Osteocyte (in vitro differentiated cells): ENCODE measurements at regions not wholly inside any gene's neighbourhood (a gene's known extent, or its start where the extent isn't known, plus 50 kb on each side); places are given as distances from the start of the nearest gene placed in this dataset.
"Not testable (repeated sequence)": the region's sequence is repeated elsewhere in the genome, so short reads cannot be mapped to it uniquely, and the experiment has no call there.

Experiments used
- DNase-seq: peaks from one replicate; pipeline ENCODE4 v3.0.0; 2021; ENCODE audit warnings: mixed read lengths; ENCODE audit not compliant: unreplicated experiment; ENCODE audit errors: extremely low spot score
- H3K27ac Mint-ChIP-seq: one replicate; pipeline ENCODE4 v1.8.0; 2021; ENCODE audit warnings: mild to moderate bottlenecking, mixed read lengths; ENCODE audit not compliant: unreplicated experiment
- H3K27me3 Mint-ChIP-seq: one replicate; pipeline ENCODE4 v1.8.0; 2021; ENCODE audit warnings: mixed read lengths; ENCODE audit not compliant: unreplicated experiment
- H3K36me3 Mint-ChIP-seq: one replicate; pipeline ENCODE4 v1.8.0; 2021; ENCODE audit warnings: mixed read lengths; ENCODE audit not compliant: unreplicated experiment
- H3K4me1 Mint-ChIP-seq: one replicate; pipeline ENCODE4 v1.8.0; 2021; ENCODE audit warnings: mixed read lengths; ENCODE audit not compliant: unreplicated experiment
- H3K4me3 Mint-ChIP-seq: one replicate; pipeline ENCODE4 v1.8.0; 2021; ENCODE audit warnings: mild to moderate bottlenecking, moderate library complexity, mixed read lengths; ENCODE audit not compliant: unreplicated experiment
- H3K9me3 Mint-ChIP-seq: one replicate; pipeline ENCODE4 v1.8.0; 2021; ENCODE audit warnings: mixed read lengths; ENCODE audit not compliant: unreplicated experiment
- CTCF ChIP-seq: fragments of 200-600 bp; sonication (generic); IDR thresholded peaks from 2 replicates; pipeline ENCODE4 v1.5.0; 2021; ENCODE audit warnings: antibody characterized with exemption, mild to moderate bottlenecking, moderate library complexity

- peaks cover 48% of the 10 kb centered on the region for H3K9me3 Mint-ChIP-seq
- not testable (repeated sequence) for H3K4me1 Mint-ChIP-seq, DNase-seq, H3K36me3 Mint-ChIP-seq, H3K27me3 Mint-ChIP-seq, H3K4me3 Mint-ChIP-seq, H3K27ac Mint-ChIP-seq
These were observed 70.2 kb downstream of the ZNF726 start for GRCh38 chr19:23984911-23985310.

- Mint-ChIP-seq H3K4me1 (no peaks in the 10 kb centered on the region), H3K27me3 (no peaks in the 10 kb centered on the region), H3K36me3 (no peaks in the 10 kb centered on the region), H3K27ac (no peak overlapping the region), H3K9me3 (peaks cover 41% of the 10 kb centered on the region), H3K4me3 (no peak overlapping the region)
- TF ChIP-seq CTCF = no peak
- no peak for DNase-seq
These were observed 71.9 kb downstream of the ZNF726 start for GRCh38 chr19:23986623-23987022.

DNA sequence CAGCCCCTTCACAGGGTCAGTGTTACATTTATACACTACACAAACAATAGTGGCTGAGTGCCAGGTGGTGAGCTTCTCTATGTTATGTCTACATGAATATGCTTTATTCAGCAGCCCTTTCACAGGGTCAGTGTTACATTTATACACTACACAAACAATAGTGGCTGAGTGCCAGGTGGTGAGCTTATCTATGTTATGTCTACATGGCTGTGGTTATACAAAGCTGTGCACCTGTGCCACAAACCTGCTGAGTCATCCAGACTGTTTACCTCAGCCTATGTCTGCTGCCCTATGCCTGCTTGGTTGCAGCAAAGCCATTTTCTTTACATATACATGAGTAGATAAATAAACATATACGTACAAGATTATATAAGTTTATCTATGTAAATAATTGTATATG is 76.5 kb downstream of the ZNF726 start:
- Mint-ChIP-seq H3K27ac (no peak overlapping the region), H3K27me3 (no peaks in the 10 kb centered on the region), H3K9me3 (peaks cover 38% of the 10 kb centered on the region), H3K4me1 (no peaks in the 10 kb centered on the region), H3K36me3 (no peaks in the 10 kb centered on the region), H3K4me3 (no peak overlapping the region)
- DNase-seq = no peak
- TF ChIP-seq CTCF = no peak

DNA sequence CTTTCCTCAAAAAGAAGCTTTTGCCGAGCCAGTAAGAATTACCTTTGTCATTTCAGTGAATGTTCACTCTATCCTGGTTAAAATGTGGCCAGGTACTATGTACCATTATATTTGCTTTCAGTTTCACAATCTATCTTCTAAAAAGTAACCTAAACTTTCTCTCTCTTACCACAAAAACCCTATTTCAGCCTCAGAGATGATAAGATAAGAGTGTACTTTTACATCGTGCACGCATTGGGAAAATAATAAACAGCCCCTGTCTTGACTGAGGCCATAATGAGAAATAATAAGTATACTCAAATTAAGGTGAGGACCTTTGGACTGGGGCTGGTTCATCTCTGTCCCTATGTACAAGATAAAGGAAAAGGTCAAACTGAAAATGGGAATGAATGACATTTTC is 77.7 kb downstream of the ZNF726 start:
- H3K27me3 Mint-ChIP-seq = no peaks in the 10 kb centered on the region
- no peaks in the 10 kb centered on the region for H3K4me1 Mint-ChIP-seq
- no peak overlapping the region for H3K4me3 Mint-ChIP-seq
- no peaks in the 10 kb centered on the region for H3K36me3 Mint-ChIP-seq
- no peak for DNase-seq
- no peak for TF ChIP-seq CTCF
- no peak overlapping the region for H3K27ac Mint-ChIP-seq
- peaks cover 43% of the 10 kb centered on the region for H3K9me3 Mint-ChIP-seq

- Mint-ChIP-seq H3K27ac (no peak overlapping the region), H3K4me3 (no peak overlapping the region), H3K27me3 (no peaks in the 10 kb centered on the region), H3K9me3 (peaks cover 37% of the 10 kb centered on the region), H3K36me3 (no peaks in the 10 kb centered on the region), H3K4me1 (no peaks in the 10 kb centered on the region)
- TF ChIP-seq CTCF = no peak
- DNase-seq = no peak
These were observed 78.8 kb downstream of the ZNF726 start for GRCh38 chr19:23993440-23993839.

- Mint-ChIP-seq H3K36me3 (no peaks in the 10 kb centered on the region), H3K4me1 (no peaks in the 10 kb centered on the region), H3K27me3 (no peaks in the 10 kb centered on the region), H3K9me3 (peaks cover 53% of the 10 kb centered on the region), H3K4me3 (no peak overlapping the region), H3K27ac (no peak overlapping the region)
- peak; percentile 8 for TF ChIP-seq CTCF
- no peak for DNase-seq
These were observed 81.9 kb downstream of the ZNF726 start for GRCh38 chr19:23996549-23996948.
